ENCODE measurements at regions not wholly inside any gene's neighbourhood (a gene's known extent, or its start where the extent isn't known, plus 50 kb on each side); places are given as distances from the start of the nearest gene placed in this dataset.

DNA sequence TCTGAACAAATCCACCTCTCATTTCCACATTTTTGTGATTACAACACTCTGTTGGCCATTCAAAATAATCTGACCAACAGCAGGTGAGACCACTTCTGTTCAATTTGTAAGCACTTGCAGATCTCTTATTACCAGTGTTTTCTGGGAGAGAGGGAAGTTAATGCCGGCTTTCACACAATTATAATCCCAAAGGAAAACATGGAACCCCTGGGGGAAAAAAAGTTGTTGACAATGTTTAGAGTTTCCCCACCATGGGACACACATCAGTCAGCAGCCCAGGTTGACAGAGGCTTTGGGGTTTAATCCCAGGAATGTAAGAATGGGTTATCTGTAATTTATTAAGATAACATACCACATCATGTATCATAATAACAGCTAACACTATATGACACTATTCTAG is 68.4 kb upstream of the TNFSF4 start:
- TF ChIP-seq JAZF1 (CRISPR knock-in tag; IDR thresholded peaks at IDR 0.05) = no peak
- TF ChIP-seq ZNF416 (CRISPR knock-in tag; IDR thresholded peaks at IDR 0.05) = no peak
- TF ChIP-seq PRRX2 (CRISPR knock-in tag; IDR thresholded peaks at IDR 0.05) = no peak
- TF ChIP-seq NFYB (CRISPR knock-in tag; conservative IDR thresholded peaks at IDR 0.05; ENCODE audit: low read depth) = no peak
- TF ChIP-seq NR3C1 (CRISPR knock-in tag; conservative IDR thresholded peaks at IDR 0.05; ENCODE audit: low read depth) = no peak
- Mint-ChIP-seq H3K27ac (no peak overlapping the region), H3K36me3 (no peaks in the 10 kb centered on the region), H3K4me3 (no peak overlapping the region), H3K27me3 (ENCODE audit: low read depth) (peaks cover 26% of the 10 kb centered on the region), H3K4me1 (peaks cover 31% of the 10 kb centered on the region), H3K9me3 (no peaks in the 10 kb centered on the region)
- no peak for ATAC-seq
- DNase-seq (ENCODE audit: low spot score) = no peak
- ChIA-PET POLR2A (no interaction called here), CTCF (no interaction called here)

DNA sequence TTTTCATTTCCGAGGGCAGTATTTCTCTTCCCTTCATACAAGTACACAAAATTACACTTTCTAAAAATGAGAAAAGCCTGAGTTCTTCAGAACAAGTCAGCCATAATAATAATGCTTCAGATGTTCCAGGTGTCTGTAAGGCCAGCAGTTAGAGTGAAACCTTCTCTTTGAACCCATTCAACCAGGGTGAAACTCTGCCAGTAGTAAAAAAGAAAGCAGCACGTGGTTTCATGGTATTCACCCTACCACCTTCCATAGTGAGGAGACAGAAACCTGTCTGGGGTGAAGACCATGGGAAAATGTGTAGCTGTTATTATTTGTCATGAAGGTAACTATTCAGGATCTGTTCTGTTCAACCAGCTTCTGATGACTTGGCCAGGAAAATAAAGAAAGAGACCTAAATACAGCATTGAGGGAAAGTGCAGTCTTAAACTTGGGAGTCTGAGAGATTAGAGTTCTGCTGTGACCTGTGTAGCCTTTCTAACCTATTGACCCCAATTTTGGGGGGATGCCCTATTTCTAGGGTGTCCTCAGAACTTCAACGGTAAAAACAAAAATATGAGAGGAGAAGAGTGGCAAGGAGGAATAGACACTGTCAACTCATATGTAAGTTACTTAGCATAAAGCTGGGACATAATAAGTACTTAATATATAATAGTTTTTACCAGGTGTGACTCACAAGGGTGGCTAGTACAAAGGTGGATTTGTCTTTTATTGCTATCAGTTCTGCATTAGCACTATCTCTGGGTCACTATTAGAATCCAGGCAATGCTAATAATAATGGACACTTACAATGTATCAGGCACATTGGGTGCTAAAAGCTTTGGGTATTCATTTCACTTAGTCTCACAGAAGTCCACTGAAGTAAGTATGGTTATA is 70.0 kb upstream of the TNFSF4 start:
- peaks cover 37% of the 10 kb centered on the region for H3K4me1 Mint-ChIP-seq
- H3K27me3 Mint-ChIP-seq (ENCODE audit: low read depth) = peaks cover 26% of the 10 kb centered on the region
- POLR2A ChIA-PET = no interaction called here
- TF ChIP-seq ZBTB21 (CRISPR knock-in tag; IDR thresholded peaks at IDR 0.05; ENCODE audit: borderline replicate concordance) (no peak), PRRX2 (CRISPR knock-in tag; IDR thresholded peaks at IDR 0.05) (no peak), ZNF671 (CRISPR knock-in tag; IDR thresholded peaks at IDR 0.05) (no peak), SMAD4 (CRISPR knock-in tag; IDR thresholded peaks at IDR 0.05) (no peak), ZNF317 (CRISPR knock-in tag; IDR thresholded peaks at IDR 0.05; ENCODE audit: borderline replicate concordance, low read depth) (no peak), ZNF263 (CRISPR knock-in tag; IDR thresholded peaks at IDR 0.05; ENCODE audit: low read depth) (no peak), NR3C1 (CRISPR knock-in tag; conservative IDR thresholded peaks at IDR 0.05; ENCODE audit: low read depth) (no peak), ZNF121 (CRISPR knock-in tag; IDR thresholded peaks at IDR 0.05) (no peak), ETV6 (CRISPR knock-in tag; IDR thresholded peaks at IDR 0.05) (no peak), GRHL2 (CRISPR knock-in tag; IDR thresholded peaks at IDR 0.05; ENCODE audit: insufficient replicate concordance, severe bottlenecking) (no peak)
- TF ChIP-seq, protein P1, sequence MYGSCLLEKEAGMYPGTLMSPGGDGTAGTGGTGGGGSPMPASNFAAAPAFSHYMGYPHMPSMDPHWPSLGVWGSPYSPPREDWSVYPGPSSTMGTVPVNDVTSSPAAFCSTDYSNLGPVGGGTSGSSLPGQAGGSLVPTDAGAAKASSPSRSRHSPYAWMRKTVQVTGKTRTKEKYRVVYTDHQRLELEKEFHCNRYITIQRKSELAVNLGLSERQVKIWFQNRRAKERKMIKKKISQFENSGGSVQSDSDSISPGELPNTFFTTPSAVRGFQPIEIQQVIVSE (CRISPR knock-in tag; IDR thresholded peaks at IDR 0.05; ENCODE audit: borderline replicate concordance) = no peak
- TF ChIP-seq, protein P2, sequence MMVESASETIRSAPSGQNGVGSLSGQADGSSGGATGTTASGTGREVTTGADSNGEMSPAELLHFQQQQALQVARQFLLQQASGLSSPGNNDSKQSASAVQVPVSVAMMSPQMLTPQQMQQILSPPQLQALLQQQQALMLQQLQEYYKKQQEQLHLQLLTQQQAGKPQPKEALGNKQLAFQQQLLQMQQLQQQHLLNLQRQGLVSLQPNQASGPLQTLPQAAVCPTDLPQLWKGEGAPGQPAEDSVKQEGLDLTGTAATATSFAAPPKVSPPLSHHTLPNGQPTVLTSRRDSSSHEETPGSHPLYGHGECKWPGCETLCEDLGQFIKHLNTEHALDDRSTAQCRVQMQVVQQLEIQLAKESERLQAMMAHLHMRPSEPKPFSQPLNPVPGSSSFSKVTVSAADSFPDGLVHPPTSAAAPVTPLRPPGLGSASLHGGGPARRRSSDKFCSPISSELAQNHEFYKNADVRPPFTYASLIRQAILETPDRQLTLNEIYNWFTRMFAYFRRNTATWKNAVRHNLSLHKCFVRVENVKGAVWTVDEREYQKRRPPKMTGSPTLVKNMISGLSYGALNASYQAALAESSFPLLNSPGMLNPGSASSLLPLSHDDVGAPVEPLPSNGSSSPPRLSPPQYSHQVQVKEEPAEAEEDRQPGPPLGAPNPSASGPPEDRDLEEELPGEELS (CRISPR knock-in tag; IDR thresholded peaks at IDR 0.05) = no peak
- TF ChIP-seq, protein P3, sequence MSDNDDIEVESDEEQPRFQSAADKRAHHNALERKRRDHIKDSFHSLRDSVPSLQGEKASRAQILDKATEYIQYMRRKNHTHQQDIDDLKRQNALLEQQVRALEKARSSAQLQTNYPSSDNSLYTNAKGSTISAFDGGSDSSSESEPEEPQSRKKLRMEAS (CRISPR knock-in tag; IDR thresholded peaks at IDR 0.05) = no peak
- ATAC-seq (no peak), DNase-seq (ENCODE audit: low spot score) (no peak)
- CTCF ChIA-PET = no interaction called here
- H3K27ac Mint-ChIP-seq = no peak overlapping the region
- no peaks in the 10 kb centered on the region for H3K9me3 Mint-ChIP-seq
- no peak overlapping the region for H3K4me3 Mint-ChIP-seq
- no peaks in the 10 kb centered on the region for H3K36me3 Mint-ChIP-seq

DNA sequence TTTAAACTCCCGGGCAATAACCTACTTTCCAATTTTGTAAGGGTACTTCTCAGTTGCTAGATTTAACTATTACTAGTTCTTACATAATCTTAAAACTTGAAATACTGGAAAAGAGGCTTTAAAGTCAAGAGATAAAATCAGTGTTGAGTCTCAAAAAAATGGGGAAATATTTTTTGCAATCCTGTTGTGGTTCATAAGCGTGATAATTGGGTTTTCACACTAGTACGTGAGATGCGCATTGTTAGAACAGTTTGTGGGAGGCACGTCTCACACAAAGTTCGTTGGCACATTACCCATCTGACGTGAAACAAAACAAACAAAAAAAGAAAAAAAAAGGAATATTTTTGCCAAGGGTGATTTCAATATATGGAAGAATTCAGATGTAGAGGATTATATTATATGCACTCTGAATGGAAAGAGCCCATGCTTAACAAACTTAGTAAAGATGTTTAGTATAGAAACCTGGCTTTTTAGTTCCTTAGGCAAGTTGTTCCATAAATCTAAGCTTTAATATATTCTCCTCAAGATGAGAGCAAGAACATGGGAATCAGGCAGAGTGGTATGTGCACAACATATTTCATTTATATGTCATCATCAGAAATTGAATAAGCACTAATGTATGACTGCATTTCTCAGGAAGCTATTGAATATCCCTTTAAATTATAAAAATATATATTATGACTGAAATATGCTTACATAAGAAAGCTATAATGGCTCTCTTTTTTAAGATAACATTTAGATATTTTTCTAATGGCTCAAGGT is 73.9 kb upstream of the TNFSF4 start:
- H3K27ac Mint-ChIP-seq = no peak overlapping the region
- no peaks in the 10 kb centered on the region for H3K36me3 Mint-ChIP-seq
- POLR2A ChIA-PET = no interaction called here
- DNase-seq (ENCODE audit: low spot score) (no peak), ATAC-seq (no peak)
- H3K27me3 Mint-ChIP-seq (ENCODE audit: low read depth) = peaks cover 23% of the 10 kb centered on the region
- CTCF ChIA-PET = no interaction called here
- peaks cover 28% of the 10 kb centered on the region for H3K4me1 Mint-ChIP-seq
- no peaks in the 10 kb centered on the region for H3K9me3 Mint-ChIP-seq
- H3K4me3 Mint-ChIP-seq = no peak overlapping the region
- TF ChIP-seq, protein P3 (CRISPR knock-in tag; IDR thresholded peaks at IDR 0.05) = no peak
- TF ChIP-seq, protein P4, sequence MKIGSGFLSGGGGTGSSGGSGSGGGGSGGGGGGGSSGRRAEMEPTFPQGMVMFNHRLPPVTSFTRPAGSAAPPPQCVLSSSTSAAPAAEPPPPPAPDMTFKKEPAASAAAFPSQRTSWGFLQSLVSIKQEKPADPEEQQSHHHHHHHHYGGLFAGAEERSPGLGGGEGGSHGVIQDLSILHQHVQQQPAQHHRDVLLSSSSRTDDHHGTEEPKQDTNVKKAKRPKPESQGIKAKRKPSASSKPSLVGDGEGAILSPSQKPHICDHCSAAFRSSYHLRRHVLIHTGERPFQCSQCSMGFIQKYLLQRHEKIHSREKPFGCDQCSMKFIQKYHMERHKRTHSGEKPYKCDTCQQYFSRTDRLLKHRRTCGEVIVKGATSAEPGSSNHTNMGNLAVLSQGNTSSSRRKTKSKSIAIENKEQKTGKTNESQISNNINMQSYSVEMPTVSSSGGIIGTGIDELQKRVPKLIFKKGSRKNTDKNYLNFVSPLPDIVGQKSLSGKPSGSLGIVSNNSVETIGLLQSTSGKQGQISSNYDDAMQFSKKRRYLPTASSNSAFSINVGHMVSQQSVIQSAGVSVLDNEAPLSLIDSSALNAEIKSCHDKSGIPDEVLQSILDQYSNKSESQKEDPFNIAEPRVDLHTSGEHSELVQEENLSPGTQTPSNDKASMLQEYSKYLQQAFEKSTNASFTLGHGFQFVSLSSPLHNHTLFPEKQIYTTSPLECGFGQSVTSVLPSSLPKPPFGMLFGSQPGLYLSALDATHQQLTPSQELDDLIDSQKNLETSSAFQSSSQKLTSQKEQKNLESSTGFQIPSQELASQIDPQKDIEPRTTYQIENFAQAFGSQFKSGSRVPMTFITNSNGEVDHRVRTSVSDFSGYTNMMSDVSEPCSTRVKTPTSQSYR (CRISPR knock-in tag; IDR thresholded peaks at IDR 0.05) = no peak
- TF ChIP-seq SP1 (CRISPR knock-in tag; conservative IDR thresholded peaks at IDR 0.05) = no peak
- TF ChIP-seq, protein P5, sequence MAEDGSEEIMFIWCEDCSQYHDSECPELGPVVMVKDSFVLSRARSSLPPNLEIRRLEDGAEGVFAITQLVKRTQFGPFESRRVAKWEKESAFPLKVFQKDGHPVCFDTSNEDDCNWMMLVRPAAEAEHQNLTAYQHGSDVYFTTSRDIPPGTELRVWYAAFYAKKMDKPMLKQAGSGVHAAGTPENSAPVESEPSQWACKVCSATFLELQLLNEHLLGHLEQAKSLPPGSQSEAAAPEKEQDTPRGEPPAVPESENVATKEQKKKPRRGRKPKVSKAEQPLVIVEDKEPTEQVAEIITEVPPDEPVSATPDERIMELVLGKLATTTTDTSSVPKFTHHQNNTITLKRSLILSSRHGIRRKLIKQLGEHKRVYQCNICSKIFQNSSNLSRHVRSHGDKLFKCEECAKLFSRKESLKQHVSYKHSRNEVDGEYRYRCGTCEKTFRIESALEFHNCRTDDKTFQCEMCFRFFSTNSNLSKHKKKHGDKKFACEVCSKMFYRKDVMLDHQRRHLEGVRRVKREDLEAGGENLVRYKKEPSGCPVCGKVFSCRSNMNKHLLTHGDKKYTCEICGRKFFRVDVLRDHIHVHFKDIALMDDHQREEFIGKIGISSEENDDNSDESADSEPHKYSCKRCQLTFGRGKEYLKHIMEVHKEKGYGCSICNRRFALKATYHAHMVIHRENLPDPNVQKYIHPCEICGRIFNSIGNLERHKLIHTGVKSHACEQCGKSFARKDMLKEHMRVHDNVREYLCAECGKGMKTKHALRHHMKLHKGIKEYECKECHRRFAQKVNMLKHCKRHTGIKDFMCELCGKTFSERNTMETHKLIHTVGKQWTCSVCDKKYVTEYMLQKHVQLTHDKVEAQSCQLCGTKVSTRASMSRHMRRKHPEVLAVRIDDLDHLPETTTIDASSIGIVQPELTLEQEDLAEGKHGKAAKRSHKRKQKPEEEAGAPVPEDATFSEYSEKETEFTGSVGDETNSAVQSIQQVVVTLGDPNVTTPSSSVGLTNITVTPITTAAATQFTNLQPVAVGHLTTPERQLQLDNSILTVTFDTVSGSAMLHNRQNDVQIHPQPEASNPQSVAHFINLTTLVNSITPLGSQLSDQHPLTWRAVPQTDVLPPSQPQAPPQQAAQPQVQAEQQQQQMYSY (CRISPR knock-in tag; IDR thresholded peaks at IDR 0.05) = no peak
- no peak for TF ChIP-seq ELF4 (CRISPR knock-in tag; IDR thresholded peaks at IDR 0.05; ENCODE audit: low read depth)

Measured in WTC11 (cell line).